ENCODE measurements at regions not wholly inside any gene's neighbourhood (a gene's known extent, or its start where the extent isn't known, plus 50 kb on each side); places are given as distances from the start of the nearest gene placed in this dataset.

DNA sequence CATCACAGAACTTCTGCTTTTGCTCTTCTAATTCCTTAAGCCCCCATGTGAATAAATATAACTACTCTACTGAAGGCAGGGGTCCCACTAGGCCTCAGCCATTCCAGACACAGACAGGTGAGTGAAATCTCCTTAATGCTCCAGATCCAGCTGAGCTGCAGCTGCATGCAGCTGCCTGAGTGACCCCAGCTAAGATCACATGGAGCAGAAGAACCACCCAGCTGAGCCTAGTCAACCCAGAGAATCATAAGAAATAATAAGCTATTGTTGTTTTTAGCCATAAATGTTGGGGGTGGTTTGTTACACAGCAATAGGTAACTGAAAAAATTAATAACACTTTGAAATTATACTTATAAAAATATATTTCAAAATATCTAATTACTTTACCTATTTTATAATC, 220.3 kb downstream of the SIPA1L2 start:
- no peak for DNase-seq

DNA sequence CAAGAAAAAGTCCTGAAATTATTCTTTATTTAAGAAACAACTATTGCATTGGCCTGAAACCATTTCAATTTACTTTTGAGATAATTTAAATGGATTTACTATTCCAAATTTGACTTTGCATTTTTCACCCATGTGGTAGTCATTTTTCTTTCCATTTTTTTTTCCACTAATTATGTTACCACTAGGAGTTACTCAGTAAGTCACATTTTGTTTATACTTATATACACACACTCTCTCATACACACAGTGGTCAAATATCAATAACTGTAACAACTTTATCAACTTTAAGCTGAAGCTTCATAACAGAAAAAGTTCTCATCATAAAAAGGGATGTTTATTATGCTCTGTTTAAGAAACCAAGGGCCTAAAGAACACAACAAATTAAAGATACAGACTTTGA, 222.8 kb downstream of the SIPA1L2 start:
- DNase-seq, result no peak

DNA sequence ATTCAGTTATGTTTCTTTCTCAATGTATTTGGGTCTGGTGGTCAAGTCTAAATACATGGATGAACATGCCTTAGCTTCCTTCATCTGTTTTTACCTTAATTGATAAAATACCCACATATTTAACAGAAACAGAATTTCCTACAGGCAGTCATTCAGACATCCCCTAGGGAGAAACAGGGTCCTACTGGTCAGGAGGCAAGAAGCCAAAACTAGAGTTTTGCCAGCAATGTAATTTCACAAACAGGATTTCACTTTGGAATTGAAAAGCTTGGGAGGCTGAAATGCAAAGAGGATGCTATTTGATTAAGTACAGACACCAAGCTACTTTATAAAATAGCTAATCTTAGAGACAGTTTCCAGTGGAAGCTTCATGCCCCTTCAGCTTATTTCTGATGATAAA, 224.2 kb downstream of the SIPA1L2 start:
- DNase-seq, result no peak

DNA sequence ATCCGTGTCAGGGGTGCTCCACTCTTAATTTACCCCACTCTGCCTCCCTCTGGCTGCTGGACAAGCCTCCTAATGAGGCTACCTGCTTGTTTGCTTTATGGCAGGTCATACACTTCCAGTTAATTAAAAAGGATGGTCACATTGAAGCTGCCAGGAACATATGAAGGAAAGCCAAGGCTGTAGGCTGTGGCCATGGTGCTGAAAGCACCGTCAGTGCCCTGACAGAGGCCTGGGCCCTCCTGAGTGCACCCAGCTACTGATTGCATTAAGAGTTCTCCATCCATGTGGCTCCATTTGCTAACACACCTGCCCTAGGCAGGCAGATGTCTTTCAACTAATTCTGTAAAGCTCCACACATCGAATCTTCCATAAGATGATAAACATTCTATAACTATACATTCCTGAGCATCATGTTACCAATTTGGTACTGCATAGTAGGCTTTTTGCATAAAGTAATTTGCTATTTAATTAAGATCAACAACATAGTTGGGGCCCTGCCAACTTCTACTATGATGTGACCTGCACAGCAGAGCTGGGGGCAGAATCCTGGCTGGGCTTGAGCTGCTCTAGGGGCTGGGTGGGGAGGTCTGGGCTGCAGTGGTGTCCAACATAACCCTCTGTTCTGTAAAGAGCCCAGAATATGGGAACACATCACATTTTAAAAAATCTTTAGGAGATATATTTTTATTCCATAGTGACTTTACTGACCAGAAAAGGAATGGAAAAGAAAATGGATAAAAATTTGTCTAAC, 224.8 kb downstream of the SIPA1L2 start:
- no peak for DNase-seq

DNA sequence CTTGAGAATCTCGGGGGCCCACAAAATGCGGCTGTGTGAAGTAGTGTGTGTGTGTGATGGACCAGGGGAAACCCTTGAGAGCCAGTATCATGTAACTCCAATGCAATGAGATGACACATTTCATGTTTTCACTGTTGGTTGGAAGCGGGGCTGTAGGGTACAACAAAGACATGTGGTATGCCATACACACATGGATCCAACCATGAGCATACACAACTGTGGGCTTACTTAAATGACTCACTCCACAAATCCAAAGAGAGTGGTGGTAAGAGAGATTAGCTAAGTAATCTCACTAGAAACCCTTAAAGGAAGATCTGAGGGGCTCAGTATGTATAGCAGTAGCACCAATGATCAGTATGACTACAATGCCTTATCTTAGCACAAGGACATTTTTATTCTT, 225.7 kb downstream of the SIPA1L2 start:
- DNase-seq, result no peak

DNA sequence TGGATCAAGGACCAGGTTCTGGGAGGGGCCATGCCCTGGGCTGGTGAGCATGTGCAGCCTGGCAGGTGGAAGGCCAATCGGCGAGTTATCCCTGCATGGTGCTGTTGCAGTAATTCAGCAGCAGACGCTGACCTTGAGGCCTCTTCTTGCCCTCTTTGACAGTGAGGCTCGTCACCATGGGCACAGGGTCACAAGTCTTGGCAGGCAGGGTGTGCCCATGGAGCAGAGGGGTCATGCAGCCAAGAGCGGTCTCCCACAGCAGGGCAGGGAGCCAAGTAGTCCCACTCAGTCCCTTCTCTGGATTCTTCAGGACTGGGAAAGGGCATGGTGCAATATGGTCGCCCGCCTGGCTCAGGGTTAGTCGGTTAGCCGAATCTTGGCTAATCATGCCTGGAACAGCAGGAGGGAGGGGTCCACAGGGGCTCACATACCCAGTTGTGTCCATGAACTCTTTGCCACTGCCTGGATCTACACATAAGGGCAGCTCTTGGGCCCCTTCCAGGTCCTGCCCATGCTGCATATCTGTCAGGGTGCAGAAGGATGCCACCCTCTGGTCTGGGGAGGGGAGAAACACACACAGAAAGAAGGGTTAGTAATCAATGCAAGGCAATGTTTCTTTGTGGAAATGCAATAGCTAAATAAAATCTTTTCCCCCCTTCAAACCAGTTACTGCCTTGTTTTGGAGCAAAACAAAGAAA, 226.8 kb downstream of the SIPA1L2 start:
- DNase-seq, result no peak

DNA sequence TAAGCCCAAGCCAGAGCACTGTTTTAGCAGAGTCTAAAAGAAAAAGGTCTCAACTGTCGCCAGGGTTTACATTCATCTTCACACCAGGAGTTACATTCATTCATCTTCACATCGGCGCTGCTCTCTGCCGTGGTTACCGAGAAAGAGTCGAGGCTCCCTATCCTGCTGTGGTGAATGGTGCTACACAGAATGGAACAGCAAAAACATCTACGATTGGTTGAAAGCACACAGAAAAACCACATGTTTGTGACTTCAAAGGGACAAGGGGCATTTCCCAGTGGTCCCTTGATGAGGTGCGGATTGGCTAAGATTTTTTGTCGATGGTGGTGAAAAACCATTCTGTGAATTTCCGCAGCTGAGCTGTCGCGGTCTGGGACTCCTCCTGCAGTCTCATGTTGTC, 231.1 kb downstream of the SIPA1L2 start:
- DNase-seq, result no peak

DNA sequence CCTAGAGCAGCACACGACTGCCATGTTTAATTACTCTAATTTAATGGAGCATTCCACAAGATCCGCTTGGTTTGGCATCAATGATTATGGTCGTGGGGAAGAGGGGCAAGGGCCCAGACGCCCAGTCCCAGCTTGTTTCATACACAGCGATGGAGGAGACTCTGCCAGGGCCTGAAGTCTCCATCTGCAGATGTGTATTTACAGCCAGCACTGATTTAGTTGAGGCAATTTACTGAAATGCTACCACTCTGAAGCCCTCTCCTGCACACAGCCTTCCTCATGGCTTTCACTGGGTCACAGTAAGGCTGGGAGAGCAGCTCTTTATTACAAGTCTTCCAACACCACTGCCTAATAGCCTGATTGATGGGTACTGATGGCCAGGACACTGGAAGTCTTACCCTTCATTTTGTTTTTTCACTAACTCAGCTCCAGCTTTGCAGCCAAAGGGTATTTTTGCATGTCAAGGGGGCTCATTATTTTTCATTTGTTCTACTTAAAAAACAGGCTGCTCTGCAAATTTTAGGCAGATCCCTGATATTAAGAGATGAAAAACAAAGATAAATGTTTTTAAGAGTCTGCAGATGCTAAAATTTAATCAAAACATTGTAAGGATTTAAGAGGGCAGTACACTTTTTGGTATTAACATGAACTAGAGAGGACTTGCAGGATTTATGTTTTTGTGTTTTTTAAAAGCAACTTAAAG, 236.3 kb downstream of the SIPA1L2 start:
- DNase-seq, result no peak

DNA sequence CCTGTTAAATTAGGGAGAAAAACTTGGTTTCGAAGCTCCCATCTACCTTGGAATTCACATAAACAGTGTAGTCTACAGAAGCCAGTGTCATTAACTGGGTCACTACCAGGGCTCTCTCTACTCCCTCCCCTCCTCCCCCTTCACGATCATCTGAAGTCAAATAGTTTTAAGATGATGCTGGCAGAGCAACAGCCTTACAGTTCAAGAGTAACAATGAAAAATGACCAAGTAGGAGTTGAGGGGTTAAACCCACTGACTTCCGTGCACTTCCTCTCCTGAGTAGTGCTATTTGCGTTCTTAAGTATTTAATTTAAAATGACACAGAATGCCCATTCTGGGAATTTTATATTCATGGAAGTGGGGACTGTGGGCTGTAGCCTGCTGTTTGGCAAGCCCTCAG, 236.9 kb downstream of the SIPA1L2 start:
- DNase-seq, result no peak

DNA sequence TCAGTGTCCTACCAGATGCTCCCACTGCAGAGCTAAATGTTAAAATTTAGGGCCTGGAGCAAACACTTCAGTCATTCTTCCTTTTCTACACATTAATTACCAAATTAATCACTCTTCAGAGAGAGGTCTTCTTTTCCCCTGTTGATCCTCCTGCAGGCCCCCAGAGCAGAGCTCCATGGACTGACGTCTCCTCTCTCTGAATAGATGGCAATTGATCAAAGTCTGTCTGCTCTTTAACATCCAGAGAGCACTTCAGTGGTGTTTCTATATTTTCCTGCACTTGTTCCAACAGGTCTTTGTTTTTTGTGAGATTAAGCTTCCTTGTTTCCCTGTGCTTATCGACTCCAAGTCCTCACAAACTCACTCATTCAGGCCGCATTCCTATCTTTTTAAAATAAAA, 239.3 kb downstream of the SIPA1L2 start:
- DNase-seq, result no peak

DNA sequence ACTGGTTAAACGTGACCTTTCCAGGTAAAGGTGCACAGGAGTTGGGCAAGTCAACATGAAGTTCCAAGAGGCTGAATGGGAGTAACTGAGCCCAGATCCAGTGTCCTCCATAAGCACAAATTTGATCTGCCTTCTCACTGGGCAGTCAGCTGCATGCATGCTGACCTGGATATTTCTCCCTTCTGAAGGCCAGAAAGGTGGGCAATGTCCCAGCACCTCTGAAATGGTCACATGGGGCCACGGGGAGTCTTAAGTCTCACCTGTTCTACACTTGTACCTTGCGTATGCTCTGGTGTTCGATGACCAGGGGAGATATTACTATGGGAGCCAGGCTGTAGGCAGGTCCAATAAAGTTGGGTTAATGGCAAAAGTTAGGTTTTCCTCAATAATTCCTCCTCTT, 240.2 kb downstream of the SIPA1L2 start:
- no peak for DNase-seq

DNA sequence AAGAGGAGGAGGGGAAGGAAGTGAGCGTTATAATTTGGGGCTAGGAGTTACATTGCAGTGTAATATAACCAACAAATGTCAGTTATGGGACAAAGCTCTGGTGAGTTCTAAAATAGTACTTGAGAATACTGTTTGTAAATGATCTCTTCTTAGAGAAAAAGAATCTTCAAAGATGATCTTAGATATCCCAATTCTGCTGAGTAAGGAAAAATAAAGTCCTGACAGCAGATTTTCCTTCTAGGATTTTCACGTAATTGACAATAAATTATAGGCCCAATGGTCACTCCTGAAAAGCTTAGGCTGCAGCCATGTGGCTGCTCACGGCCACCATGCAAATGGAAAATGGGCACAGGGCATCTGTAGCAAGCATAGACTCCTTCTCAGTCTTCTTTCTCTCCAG, 241.6 kb downstream of the SIPA1L2 start:
- DNase-seq, result no peak

DNA sequence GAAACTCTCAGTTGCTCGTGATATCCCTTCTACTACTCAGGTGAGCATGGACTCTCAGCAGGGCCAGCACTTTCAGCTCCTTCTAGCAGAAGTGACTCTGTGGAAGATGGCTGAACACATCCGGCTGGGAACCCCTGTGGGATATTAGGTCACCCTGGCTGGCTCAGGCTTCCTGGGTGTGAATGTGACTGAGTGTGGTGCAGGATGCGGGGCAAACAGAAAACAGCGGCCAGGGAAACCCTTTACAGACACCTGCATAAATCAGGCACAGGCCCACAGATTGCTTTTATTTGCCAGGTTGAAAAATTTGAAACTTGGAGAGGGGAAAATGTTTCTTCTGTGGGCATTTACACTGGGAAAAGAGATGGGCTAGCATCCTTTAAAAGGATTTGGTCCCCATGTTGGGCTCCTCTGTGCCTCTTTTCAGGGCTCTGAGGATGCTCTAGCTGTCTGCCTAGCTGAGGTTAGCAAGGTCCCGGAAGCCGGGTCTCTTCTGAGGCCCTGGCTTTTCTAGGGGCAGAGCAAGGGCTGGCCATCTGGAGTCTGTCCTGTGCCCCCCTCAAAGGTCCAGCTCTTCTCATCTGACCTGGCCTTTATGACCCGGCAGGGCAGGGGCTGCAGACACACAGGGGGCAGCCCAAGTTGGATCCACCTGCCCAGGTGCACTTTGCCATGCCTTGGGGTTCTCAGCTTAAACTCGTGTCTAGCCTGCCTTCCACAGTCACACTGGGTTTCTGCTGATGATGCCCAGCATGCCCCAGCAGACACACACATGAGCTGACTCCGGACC, 243.0 kb downstream of the SIPA1L2 start:
- no peak for DNase-seq

DNA sequence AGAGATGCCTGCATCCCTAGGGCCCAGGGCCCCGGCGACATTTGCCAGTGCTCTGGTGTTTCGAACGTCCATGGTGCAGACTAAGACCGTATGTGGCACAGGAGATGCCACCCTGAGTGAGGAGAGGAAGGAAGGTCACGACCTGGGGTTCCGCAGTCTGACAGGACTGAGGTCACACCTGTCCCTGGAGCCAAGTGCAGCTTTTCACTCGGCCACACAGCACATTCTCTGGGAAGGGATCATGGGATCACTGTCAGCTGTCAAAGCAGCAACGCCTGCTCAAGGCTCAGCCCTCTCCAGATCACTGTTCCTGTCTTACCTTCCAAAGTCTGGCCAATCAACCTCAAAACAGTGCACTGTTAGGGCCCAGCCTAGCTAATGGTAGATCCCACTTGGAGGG, 243.6 kb downstream of the SIPA1L2 start:
- no peak for DNase-seq

DNA sequence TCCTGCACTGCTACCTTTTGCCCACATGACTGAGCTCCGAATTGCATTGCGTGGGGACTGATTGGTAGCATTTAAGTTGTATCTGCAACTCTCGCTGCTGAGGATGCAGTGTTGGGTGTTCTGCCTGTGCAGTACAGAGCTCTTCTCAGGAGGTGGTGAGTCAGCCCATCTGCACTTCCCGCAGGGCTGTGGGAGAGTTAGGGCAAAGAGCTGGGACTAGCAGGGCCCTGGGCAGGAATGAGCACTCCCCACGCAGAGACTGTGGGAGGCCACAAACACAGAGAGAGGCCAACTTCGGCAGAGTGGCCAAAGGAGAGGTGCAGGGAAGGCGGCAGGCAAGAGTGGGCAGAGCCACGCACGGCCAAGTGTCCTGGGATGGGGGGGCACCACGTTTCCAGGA, 244.7 kb downstream of the SIPA1L2 start:
- peak; percentile 84 for DNase-seq

DNA sequence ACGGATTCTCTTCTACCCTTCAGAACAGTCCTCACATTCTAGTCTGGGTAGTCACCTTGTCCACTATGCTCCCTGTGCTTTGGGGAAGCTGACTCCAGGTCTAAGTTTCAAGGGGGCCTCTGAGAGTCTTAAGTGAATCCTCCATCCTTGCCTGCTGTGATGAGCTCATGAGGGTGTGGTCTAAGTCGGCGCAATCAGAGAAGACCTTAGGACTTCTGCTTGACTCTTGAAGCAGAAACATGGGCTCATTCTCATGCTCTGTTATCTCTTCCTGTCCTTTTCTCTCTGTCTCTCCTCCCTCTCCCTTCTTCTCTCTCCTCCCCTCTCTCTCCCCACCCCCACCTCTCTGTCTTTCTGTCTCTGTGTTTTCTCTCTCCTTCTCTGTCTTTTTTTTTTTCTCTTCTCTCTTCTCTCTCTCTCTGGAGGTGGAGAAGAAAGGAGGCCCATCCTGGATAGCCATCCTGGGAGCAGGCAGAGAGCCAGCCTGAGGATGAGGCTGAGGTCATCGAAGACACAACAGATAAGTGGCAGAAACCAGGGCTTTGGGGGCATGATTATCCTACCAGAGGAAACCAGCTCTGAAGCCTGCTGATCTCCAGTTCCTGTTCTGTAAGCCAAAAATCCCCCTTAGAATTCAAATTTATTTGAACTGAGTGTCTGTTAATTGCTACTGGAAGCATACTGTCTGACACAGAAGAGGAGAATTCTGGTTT, 245.6 kb downstream of the SIPA1L2 start:
- DNase-seq, result no peak

DNA sequence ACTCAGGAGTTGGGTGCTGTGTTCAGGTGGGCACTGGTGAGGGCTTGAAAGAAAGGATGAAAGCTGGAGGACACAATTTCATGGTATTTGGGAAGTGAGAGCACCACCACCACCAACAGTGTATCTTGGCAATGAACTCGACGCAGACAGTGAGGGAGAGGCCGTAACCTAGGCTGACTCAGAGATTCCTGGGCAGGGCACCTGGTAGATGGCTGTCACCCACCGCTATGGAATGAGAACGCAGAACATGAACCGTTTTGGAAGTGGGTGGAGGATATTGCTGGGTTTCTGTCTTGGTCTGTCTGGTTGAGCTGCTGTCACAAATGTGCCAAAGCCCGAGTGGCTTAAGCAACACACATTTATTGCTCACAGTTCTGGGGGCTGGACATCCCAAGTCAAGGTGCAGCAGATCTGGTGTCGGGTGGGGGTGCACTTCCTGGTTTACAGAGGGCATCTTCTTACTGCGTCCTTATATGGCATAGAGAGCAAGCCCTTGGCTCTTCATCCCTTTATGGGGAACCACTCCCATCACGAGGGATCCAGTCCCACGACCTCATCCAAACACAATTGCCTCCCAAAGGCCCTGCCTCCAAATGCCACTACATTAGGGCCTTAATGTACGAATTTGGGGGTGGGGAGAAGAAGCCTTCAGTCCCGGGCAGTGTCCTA, 246.3 kb downstream of the SIPA1L2 start:
- no peak for DNase-seq

DNA sequence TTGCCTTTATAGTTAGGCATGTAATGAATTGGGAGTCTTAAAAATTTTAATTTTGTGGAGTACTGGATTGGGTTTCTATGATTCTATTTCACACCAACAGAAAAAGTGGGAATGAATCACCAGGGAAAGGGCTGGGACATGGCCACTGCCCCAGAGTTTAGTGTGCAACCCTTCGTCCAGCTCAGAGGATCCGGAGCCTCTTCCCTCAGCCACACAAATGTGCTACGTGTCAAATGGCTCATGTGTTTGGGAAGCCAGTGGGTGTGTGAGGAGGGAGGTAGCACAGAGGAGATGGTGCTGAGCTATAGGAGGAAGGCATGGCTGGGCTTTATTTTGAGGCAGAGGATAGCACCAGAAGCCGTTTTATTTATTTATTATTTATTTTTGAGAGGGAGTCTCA, 247.3 kb downstream of the SIPA1L2 start:
- DNase-seq, result no peak

DNA sequence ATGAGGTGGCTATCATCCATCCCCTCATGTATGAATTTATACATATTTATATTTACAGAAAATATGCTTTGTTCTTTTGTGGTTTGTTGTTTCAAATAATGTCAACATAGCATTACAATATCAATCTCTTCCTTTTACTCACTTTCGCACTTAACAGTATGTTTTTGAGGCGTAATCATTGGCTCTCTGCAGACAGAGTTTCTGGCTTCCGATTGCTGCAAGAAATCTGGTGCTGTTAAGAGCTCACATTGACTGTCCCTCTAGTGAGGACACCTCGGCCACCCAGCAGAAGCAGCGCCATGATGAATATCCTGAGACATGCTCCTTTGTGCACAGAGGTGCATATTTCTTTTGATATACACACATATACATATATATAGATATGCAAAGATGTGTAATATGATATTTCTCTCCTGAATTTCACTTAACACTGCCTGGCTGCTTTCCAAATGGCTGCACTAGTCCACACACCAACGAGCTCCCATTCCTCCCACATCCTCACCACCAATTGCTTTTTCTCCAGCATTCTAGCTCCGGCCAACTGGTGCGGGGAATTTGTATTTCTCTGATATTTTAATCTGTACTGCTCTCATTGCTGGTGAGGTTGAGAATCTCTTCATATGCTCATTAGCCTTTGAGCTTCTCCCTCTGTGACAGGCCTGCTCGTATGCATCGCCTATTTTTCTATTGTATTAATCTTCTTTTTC, 248.4 kb downstream of the SIPA1L2 start:
- DNase-seq, result no peak

DNA sequence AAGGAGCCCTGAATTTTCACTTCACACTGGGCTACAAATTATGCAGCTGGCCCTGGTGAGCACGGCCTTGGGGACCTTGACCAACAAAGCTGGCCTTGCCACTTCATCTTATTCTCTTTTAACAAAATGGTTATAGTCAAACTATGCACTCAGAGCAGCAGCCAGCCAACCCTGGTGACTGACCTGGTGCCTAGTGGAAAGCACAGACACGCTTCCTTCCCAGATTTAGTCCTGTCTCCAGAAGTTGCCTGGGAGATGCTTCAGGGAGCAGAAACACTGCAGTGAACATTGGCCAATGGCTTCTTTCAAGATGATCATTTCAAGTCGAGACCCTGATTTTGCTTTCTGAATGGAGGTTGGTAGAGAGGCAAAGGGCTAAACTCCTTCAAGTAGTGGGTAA, 249.3 kb downstream of the SIPA1L2 start:
- no peak for DNase-seq

DNA sequence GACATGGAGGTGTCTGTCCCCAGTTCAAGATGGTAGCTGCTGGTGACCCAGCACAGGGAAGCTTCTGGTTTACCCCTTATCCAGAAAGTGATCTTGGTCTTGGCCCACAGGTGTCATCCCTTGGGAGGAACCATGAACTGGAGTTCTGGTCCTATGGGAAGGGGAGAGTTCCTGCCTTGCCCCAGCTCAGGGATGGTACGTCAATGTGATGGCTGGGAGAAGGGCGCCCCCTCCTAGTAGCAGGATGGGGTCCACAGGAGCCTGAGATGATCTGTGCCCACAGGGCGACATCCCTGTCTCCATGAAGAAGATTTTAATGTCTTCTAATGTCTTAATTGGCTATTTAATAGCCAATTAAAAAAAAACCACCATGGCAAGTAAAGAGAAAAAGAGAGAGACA, 249.8 kb downstream of the SIPA1L2 start:
- no peak for DNase-seq

DNA sequence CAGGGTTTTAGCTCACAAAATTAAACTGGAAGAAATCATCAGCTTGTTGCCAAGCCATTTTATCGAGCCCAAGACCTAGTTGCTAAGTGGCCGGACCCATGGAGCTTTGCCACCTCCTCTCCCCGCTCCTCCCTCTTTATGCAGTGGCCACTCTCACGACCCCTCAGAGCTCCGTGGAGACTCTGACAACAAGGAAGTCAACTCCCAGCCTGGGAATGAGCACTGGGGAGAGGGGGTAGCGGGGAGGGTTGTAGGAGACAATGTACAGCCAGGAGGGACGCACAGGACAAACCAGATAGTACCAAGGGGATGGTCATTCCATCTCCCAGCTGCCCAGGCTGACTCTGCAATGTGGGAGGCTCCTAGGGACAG, 250.9 kb downstream of the SIPA1L2 start:
- DNase-seq, result no peak

All from NCI-H226 (cell line).